ENCODE measurements at regions not wholly inside any gene's neighbourhood (a gene's known extent, or its start where the extent isn't known, plus 50 kb on each side); places are given as distances from the start of the nearest gene placed in this dataset.

DNA sequence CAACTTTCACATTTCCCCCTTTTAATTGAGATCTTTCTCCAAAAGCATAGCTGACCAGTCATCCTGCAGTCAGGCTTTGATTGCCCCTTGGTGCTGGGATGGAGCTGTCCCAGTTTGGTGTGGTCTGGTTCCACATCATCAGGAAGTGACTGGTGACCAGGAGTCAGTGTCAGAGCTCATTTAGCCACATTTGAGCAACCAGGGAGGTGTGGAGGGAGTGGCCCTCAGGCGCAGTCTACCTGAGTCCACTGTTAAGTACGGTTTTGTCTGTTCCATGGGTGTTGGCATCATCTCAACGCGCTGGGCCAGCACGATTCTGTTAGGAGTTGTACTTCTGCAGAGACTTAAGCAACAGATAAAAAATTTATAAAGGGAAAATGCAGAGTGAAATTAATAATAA is 52.6 kb downstream of the RGS12 start:
- no peaks in the 10 kb centered on the region for H3K9me3 ChIP-seq (ENCODE audit: low read length)
- ATAC-seq (no peak), DNase-seq (no peak)
- H3K4me1 ChIP-seq (ENCODE audit: insufficient read depth, low read length), result peaks cover 11% of the 10 kb centered on the region; the same call in 1 of the 2 replicates
- POLR2A ChIA-PET (ENCODE audit: unreplicated experiment), result no interaction called here
- H4K20me1 ChIP-seq (ENCODE audit: low read length), result no peaks in the 10 kb centered on the region
- H3F3A ChIP-seq (ENCODE audit: low read length, unreplicated experiment), result no peaks in the 10 kb centered on the region
- no peak overlapping the region for H3K27ac ChIP-seq (ENCODE audit: low read length)
- no peaks in the 10 kb centered on the region for H3K27me3 ChIP-seq (ENCODE audit: low read length)
- H3K4me2 ChIP-seq (ENCODE audit: low read length), result no peak overlapping the region
- no TSS peak for BruUV-seq (replicated peaks)
- no peak overlapping the region for H2AFZ ChIP-seq (ENCODE audit: low read length)
- H3K79me2 ChIP-seq (ENCODE audit: low read length), result no peaks in the 10 kb centered on the region
- no peak for TF ChIP-seq EZH2 (IDR thresholded peaks at IDR 0.05; ENCODE audit: low read length, unreplicated experiment)
- TF ChIP-seq EZH2phosphoT487 (IDR thresholded peaks at IDR 0.05; ENCODE audit: borderline replicate concordance, low read length), result no peak
- TF ChIP-seq, protein P1, sequence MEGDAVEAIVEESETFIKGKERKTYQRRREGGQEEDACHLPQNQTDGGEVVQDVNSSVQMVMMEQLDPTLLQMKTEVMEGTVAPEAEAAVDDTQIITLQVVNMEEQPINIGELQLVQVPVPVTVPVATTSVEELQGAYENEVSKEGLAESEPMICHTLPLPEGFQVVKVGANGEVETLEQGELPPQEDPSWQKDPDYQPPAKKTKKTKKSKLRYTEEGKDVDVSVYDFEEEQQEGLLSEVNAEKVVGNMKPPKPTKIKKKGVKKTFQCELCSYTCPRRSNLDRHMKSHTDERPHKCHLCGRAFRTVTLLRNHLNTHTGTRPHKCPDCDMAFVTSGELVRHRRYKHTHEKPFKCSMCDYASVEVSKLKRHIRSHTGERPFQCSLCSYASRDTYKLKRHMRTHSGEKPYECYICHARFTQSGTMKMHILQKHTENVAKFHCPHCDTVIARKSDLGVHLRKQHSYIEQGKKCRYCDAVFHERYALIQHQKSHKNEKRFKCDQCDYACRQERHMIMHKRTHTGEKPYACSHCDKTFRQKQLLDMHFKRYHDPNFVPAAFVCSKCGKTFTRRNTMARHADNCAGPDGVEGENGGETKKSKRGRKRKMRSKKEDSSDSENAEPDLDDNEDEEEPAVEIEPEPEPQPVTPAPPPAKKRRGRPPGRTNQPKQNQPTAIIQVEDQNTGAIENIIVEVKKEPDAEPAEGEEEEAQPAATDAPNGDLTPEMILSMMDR (conservative IDR thresholded peaks at IDR 0.05; ENCODE audit: low read depth, low read length), result no peak
- no peak overlapping the region for H3K4me3 ChIP-seq (ENCODE audit: low read length)
- CTCF ChIA-PET, result interaction anchor here (1.6 kb wide), 1 partner anchor 135 kb away, joined by 4 read pairs; no protein-coding TSS in a partner anchor
- H3K9ac ChIP-seq (ENCODE audit: low read length), result no peak overlapping the region
- H3K9me2 ChIP-seq (replicated peaks; ENCODE audit: low read length), result no peaks in the 10 kb centered on the region
- H3K36me3 ChIP-seq (ENCODE audit: low read depth, low read length), result no peaks in the 10 kb centered on the region
- intact Hi-C loops (cut with micrococcal nuclease), result no loop called here

GRCh38 chr4:3346146-3346545 is 53.3 kb downstream of the RGS12 start:
- Histone ChIP-seq H3K9me2 (replicated peaks; ENCODE audit: low read length) (no peaks in the 10 kb centered on the region), H3K27ac (ENCODE audit: low read length) (no peak overlapping the region), H4K20me1 (ENCODE audit: low read length) (no peaks in the 10 kb centered on the region), H3K9me3 (ENCODE audit: low read length) (no peaks in the 10 kb centered on the region), H3K4me1 (ENCODE audit: insufficient read depth, low read length) (peaks cover 11% of the 10 kb centered on the region; the same call in 1 of the 2 replicates), H3K36me3 (ENCODE audit: low read depth, low read length) (no peaks in the 10 kb centered on the region), H3K4me2 (ENCODE audit: low read length) (no peak overlapping the region), H2AFZ (ENCODE audit: low read length) (no peak overlapping the region), H3K79me2 (ENCODE audit: low read length) (no peaks in the 10 kb centered on the region), H3F3A (ENCODE audit: low read length, unreplicated experiment) (no peaks in the 10 kb centered on the region), H3K9ac (ENCODE audit: low read length) (no peak overlapping the region), H3K27me3 (ENCODE audit: low read length) (no peaks in the 10 kb centered on the region), H3K4me3 (ENCODE audit: low read length) (no peak overlapping the region)
- intact Hi-C loops (cut with micrococcal nuclease), result loop anchor here (1.0 to 2.0 kb wide), 2 partner anchors 43 to 134 kb away; no protein-coding TSS in a partner anchor
- DNase-seq, result peak; percentile 78
- BruUV-seq (replicated peaks), result no TSS peak
- ATAC-seq, result peak; percentile 74
- ChIA-PET POLR2A (ENCODE audit: unreplicated experiment) (no interaction called here), CTCF (interaction anchor here (1.6 kb wide), 1 partner anchor 134 kb away, joined by 4 read pairs; no protein-coding TSS in a partner anchor)
- TF ChIP-seq, protein P1 (conservative IDR thresholded peaks at IDR 0.05; ENCODE audit: low read depth, low read length), result peak; percentile 81
- no peak for TF ChIP-seq EZH2phosphoT487 (IDR thresholded peaks at IDR 0.05; ENCODE audit: borderline replicate concordance, low read length)

GRCh38 chr4:3347871-3348270 is 55.0 kb downstream of the RGS12 start:
- peaks cover under 1% of the 10 kb centered on the region; the same call in 1 of the 2 replicates for H3K4me1 ChIP-seq (ENCODE audit: insufficient read depth, low read length)
- no peak overlapping the region for H3K9ac ChIP-seq (ENCODE audit: low read length)
- ChIA-PET CTCF (no interaction called here), POLR2A (ENCODE audit: unreplicated experiment) (no interaction called here)
- BruUV-seq (replicated peaks), result no TSS peak
- no peak overlapping the region for H3K27ac ChIP-seq (ENCODE audit: low read length)
- DNase-seq (no peak), ATAC-seq (no peak)
- no peaks in the 10 kb centered on the region for H3K27me3 ChIP-seq (ENCODE audit: low read length)
- no peaks in the 10 kb centered on the region for H3K36me3 ChIP-seq (ENCODE audit: low read depth, low read length)
- no peaks in the 10 kb centered on the region for H3K9me2 ChIP-seq (replicated peaks; ENCODE audit: low read length)
- H3K4me2 ChIP-seq (ENCODE audit: low read length), result no peak overlapping the region
- H3K79me2 ChIP-seq (ENCODE audit: low read length), result no peaks in the 10 kb centered on the region
- intact Hi-C loops (cut with micrococcal nuclease), result loop anchor here (2.0 kb wide), 1 partner anchor 41 kb away; no protein-coding TSS in a partner anchor
- TF ChIP-seq EZH2 (IDR thresholded peaks at IDR 0.05; ENCODE audit: low read length, unreplicated experiment) (no peak), EZH2phosphoT487 (IDR thresholded peaks at IDR 0.05; ENCODE audit: borderline replicate concordance, low read length) (no peak)
- TF ChIP-seq, protein P1 (conservative IDR thresholded peaks at IDR 0.05; ENCODE audit: low read depth, low read length), result no peak
- H2AFZ ChIP-seq (ENCODE audit: low read length), result no peak overlapping the region
- H3F3A ChIP-seq (ENCODE audit: low read length, unreplicated experiment), result no peaks in the 10 kb centered on the region
- H4K20me1 ChIP-seq (ENCODE audit: low read length), result no peaks in the 10 kb centered on the region
- no peak overlapping the region for H3K4me3 ChIP-seq (ENCODE audit: low read length)
- no peaks in the 10 kb centered on the region for H3K9me3 ChIP-seq (ENCODE audit: low read length)
